ENCODE measurements at regions not wholly inside any gene's neighbourhood (a gene's known extent, or its start where the extent isn't known, plus 50 kb on each side); places are given as distances from the start of the nearest gene placed in this dataset.

GRCh38 chr5:138660051-138660572, 84.9 kb upstream of the HSPA9 start:
- DNase-seq (ENCODE audit: low read depth): no peak
- no peak overlapping the region for H3K4me3 ChIP-seq (ENCODE audit: low read length)
- TF ChIP-seq, protein P1, sequence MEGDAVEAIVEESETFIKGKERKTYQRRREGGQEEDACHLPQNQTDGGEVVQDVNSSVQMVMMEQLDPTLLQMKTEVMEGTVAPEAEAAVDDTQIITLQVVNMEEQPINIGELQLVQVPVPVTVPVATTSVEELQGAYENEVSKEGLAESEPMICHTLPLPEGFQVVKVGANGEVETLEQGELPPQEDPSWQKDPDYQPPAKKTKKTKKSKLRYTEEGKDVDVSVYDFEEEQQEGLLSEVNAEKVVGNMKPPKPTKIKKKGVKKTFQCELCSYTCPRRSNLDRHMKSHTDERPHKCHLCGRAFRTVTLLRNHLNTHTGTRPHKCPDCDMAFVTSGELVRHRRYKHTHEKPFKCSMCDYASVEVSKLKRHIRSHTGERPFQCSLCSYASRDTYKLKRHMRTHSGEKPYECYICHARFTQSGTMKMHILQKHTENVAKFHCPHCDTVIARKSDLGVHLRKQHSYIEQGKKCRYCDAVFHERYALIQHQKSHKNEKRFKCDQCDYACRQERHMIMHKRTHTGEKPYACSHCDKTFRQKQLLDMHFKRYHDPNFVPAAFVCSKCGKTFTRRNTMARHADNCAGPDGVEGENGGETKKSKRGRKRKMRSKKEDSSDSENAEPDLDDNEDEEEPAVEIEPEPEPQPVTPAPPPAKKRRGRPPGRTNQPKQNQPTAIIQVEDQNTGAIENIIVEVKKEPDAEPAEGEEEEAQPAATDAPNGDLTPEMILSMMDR (IDR thresholded peaks at IDR 0.05; ENCODE audit: insufficient read depth, low read depth, low read length, missing control alignments): no peak

DNA sequence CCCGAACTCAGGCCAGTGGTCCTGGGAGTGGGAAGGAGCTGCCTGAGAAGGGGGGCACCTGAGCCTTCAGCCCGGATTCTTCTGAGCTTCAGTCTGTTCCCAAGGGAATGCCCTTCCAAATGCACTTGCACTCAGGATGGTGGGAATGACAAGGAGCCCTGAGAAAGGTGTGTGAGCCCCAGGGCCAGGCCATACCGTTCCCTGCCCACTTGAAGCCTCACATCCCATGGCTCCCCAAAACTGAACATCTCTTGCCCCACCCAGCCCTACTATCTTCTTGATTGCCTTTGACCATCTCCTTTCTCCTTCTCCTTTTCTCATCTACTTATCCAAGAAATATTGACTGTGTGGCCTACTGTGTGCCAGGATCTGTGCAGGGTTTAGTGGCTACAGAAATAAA, 84.4 kb upstream of the HSPA9 start:
- TF ChIP-seq, protein P1 (IDR thresholded peaks at IDR 0.05; ENCODE audit: insufficient read depth, low read depth, low read length, missing control alignments): no peak
- H3K4me3 ChIP-seq (ENCODE audit: low read length): no peak overlapping the region
- DNase-seq (ENCODE audit: low read depth): no peak

DNA sequence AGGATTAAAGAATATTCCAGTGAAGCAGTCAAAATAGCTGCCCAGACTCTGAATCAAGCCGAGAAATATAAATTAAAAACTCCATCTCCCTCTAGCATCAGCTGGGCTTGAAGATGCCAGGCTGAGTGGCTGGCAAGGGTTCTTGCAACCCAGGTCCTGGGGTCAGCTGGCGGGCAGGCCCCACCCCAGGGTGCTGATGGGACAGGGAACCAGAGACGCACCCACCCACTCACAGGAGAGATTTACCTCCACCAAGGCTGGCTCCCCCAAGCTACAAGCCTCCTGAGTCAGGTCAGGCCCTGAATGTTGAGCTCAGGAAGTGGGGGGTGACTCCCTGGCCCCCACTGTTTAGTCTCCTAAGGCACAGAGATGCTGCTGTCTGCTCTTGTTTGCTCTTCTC, 83.9 kb upstream of the HSPA9 start:
- H3K4me3 ChIP-seq (ENCODE audit: low read length): no peak overlapping the region
- TF ChIP-seq, protein P1 (IDR thresholded peaks at IDR 0.05; ENCODE audit: insufficient read depth, low read depth, low read length, missing control alignments): no peak
- no peak for DNase-seq (ENCODE audit: low read depth)

DNA sequence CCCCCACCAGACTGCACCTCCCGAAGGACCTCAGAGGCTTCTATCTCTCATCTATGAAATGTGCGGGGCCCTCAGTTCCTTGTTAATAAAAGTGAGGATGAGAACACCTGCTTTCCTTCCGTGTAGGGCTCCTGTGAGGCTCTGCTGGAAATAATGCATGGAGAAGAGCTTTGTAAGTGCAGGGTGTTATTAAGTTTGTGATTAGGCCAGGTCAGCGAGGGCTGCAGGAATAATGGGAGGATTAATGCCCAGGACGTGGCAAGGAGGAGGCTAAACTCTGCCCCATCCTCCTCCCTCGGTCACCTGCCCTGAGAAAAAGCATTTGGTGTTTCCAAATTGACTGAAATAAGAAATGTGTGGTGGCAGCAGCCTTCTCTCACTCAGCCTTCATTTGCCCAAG, 83.5 kb upstream of the HSPA9 start:
- no peak overlapping the region for H3K4me3 ChIP-seq (ENCODE audit: low read length)
- TF ChIP-seq, protein P1 (IDR thresholded peaks at IDR 0.05; ENCODE audit: insufficient read depth, low read depth, low read length, missing control alignments): no peak
- no peak for DNase-seq (ENCODE audit: low read depth)

- TF ChIP-seq, protein P1 (IDR thresholded peaks at IDR 0.05; ENCODE audit: insufficient read depth, low read depth, low read length, missing control alignments): no peak
Measured at GRCh38 chr5:138657360-138657759, 82.2 kb upstream of the HSPA9 start.

DNA sequence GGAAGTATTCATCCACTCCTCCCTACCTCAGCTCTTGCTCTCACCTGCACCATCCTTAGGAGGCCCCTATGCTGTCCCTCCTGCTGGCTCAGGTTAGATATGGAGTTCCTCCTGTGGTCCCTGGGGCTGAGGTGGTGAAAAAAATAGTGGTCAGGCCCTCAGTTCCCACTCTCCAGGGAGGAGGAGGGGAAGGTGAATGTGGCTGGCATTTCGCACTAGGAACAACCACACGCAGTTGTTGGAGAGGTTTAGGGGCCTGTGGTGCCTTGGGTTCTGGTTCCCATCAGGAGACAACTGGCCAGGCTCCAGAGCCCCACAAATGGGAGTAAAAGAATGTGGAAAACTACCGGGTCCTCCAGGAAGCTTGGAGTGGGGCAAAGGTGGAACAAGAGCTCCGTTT, 81.7 kb upstream of the HSPA9 start:
- TF ChIP-seq, protein P1 (IDR thresholded peaks at IDR 0.05; ENCODE audit: insufficient read depth, low read depth, low read length, missing control alignments): no peak
- H3K4me3 ChIP-seq (ENCODE audit: low read length): no peak overlapping the region
- no peak for DNase-seq (ENCODE audit: low read depth)

More at GRCh38 chr5:138657360-138657759, 82.2 kb upstream of the HSPA9 start:
- no peak overlapping the region for H3K4me3 ChIP-seq (ENCODE audit: low read length)
- no peak for DNase-seq (ENCODE audit: low read depth)

GRCh38 chr5:138655530-138656190, 80.5 kb upstream of the HSPA9 start:
- DNase-seq (ENCODE audit: low read depth): no peak
- H3K4me3 ChIP-seq (ENCODE audit: low read length): no peak overlapping the region
- TF ChIP-seq, protein P1 (IDR thresholded peaks at IDR 0.05; ENCODE audit: insufficient read depth, low read depth, low read length, missing control alignments): no peak
